Osteoblast (primary cell): ENCODE measurements at regions not wholly inside any gene's neighbourhood (a gene's known extent, or its start where the extent isn't known, plus 50 kb on each side); places are given as distances from the start of the nearest gene placed in this dataset.
A peak's percentile ranks its signal among the peaks of the same experiment; 100 is the strongest.

Experiments
- DNase-seq: peaks from one replicate; pipeline ENCODE4 v3.0.0; 2011; ENCODE audit warnings: low spot score, mixed read lengths; ENCODE audit not compliant: insufficient read length; ENCODE audit errors: missing footprints
- H2AFZ ChIP-seq: 2 replicates; pipeline ENCODE4 v1.6.0; 2011; ENCODE audit warnings: mild to moderate bottlenecking, low read length
- H3K27ac ChIP-seq: 2 replicates; pipeline ENCODE4 v1.5.1; 2011; ENCODE audit warnings: mild to moderate bottlenecking, low read depth, low read length, moderate library complexity
- H3K27me3 ChIP-seq: 2 replicates; pipeline ENCODE4 v1.6.0; 2012; ENCODE audit warnings: mild to moderate bottlenecking, control low read depth, inconsistent platforms, low read length, moderate library complexity; ENCODE audit not compliant: insufficient read depth
- H3K36me3 ChIP-seq: 2 replicates; pipeline ENCODE4 v1.5.1; 2011; ENCODE audit warnings: mild to moderate bottlenecking, low read length, control low read depth, moderate library complexity; ENCODE audit not compliant: insufficient read depth
- H3K4me1 ChIP-seq: 2 replicates; pipeline ENCODE4 v1.5.1; 2011; ENCODE audit warnings: mild to moderate bottlenecking, low read length, control low read depth, moderate library complexity; ENCODE audit not compliant: insufficient read depth
- H3K4me2 ChIP-seq: 2 replicates; pipeline ENCODE4 v1.6.0; 2011; ENCODE audit warnings: mild to moderate bottlenecking, low read length; ENCODE audit not compliant: insufficient read depth
- H3K4me3 ChIP-seq: fragments of 200-600 bp; sonication (generic); 3 replicates; pipeline ENCODE4 v1.5.1; 2012; ENCODE audit warnings: mild to moderate bottlenecking, low read length, inconsistent platforms; ENCODE audit not compliant: insufficient read depth
- H3K79me2 ChIP-seq: 2 replicates; pipeline ENCODE4 v1.6.0; 2012; ENCODE audit warnings: mild to moderate bottlenecking, low read length, control low read depth, inconsistent platforms; ENCODE audit not compliant: insufficient read depth
- H3K9me3 ChIP-seq: 2 replicates; pipeline ENCODE4 v1.5.1; 2011; ENCODE audit warnings: low read depth, low read length, control low read depth
- H4K20me1 ChIP-seq: 2 replicates; pipeline ENCODE4 v1.6.0; 2012; ENCODE audit warnings: mild to moderate bottlenecking, low read length, control low read depth; ENCODE audit not compliant: insufficient read depth
- TF ChIP-seq, protein P1 (sequence below): IDR thresholded peaks from 2 replicates; pipeline ENCODE4 v1.5.1; 2011; ENCODE audit warnings: mild to moderate bottlenecking, low read depth, low read length, moderate library complexity; ENCODE audit errors: extremely low read depth

DNA sequence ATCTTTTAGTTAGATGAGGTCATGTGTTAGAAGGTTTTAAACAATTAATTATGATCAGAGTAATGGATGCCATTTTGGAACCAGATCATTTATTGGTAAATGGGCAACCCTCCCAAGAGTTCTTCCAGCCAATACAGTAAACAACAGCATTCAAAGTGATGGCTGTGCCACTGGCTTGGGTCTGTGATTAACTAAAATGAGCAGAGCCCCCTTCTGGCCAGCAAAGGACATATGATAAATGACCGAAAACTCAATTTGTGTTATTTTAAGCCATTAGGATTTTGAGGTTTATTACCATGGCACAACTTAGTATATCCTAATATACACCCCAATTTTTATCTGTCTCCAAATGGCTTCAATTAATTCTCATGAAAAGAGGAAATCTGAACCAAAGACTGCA is 90.8 kb upstream of the NPFFR2 start:
- TF ChIP-seq, protein P1, sequence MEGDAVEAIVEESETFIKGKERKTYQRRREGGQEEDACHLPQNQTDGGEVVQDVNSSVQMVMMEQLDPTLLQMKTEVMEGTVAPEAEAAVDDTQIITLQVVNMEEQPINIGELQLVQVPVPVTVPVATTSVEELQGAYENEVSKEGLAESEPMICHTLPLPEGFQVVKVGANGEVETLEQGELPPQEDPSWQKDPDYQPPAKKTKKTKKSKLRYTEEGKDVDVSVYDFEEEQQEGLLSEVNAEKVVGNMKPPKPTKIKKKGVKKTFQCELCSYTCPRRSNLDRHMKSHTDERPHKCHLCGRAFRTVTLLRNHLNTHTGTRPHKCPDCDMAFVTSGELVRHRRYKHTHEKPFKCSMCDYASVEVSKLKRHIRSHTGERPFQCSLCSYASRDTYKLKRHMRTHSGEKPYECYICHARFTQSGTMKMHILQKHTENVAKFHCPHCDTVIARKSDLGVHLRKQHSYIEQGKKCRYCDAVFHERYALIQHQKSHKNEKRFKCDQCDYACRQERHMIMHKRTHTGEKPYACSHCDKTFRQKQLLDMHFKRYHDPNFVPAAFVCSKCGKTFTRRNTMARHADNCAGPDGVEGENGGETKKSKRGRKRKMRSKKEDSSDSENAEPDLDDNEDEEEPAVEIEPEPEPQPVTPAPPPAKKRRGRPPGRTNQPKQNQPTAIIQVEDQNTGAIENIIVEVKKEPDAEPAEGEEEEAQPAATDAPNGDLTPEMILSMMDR, result peak; percentile 34

GRCh38 chr4:71944956-71945355 is 86.8 kb upstream of the NPFFR2 start:
- Histone ChIP-seq H3K79me2 (no peaks in the 10 kb centered on the region), H3K27ac (no peak overlapping the region), H2AFZ (no peak overlapping the region), H3K4me2 (no peak overlapping the region), H3K4me1 (no peaks in the 10 kb centered on the region), H3K9me3 (no peaks in the 10 kb centered on the region), H3K36me3 (no peaks in the 10 kb centered on the region), H3K27me3 (no peaks in the 10 kb centered on the region), H4K20me1 (no peaks in the 10 kb centered on the region), H3K4me3 (no peak overlapping the region)
- no peak for DNase-seq
- TF ChIP-seq, protein P1, result no peak

More for the DNA sequence above, 90.8 kb upstream of the NPFFR2 start:
- Histone ChIP-seq H3K36me3 (no peaks in the 10 kb centered on the region), H3K9me3 (no peaks in the 10 kb centered on the region), H4K20me1 (no peaks in the 10 kb centered on the region), H3K4me3 (no peak overlapping the region), H3K79me2 (no peaks in the 10 kb centered on the region), H3K27me3 (no peaks in the 10 kb centered on the region), H2AFZ (no peak overlapping the region), H3K4me2 (no peak overlapping the region), H3K27ac (no peak overlapping the region), H3K4me1 (no peaks in the 10 kb centered on the region)
- no peak for DNase-seq

DNA sequence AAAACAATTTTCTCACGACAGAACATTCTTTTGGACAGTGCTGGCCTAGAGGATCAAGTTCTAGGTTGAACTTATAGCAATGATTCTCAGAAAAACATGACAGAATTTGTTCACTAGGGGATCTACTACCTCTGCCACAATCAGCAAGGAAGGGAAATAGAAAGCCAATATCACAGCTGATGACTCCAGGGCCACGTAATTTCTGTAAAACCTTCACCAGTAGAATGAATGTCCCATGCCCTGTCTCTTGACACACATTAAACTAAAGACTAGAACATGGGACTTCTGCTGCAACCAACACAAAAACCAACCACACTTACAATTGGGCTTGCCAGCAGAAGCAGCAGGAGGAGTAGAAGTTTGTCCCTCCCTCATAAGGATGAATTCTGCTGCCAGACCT is 86.0 kb upstream of the NPFFR2 start:
- H3K9me3 ChIP-seq, result no peaks in the 10 kb centered on the region
- no peaks in the 10 kb centered on the region for H3K79me2 ChIP-seq
- no peak overlapping the region for H3K4me3 ChIP-seq
- no peak overlapping the region for H2AFZ ChIP-seq
- no peak for DNase-seq
- no peak overlapping the region for H3K27ac ChIP-seq
- no peaks in the 10 kb centered on the region for H4K20me1 ChIP-seq
- no peaks in the 10 kb centered on the region for H3K4me1 ChIP-seq
- no peaks in the 10 kb centered on the region for H3K27me3 ChIP-seq
- H3K36me3 ChIP-seq, result no peaks in the 10 kb centered on the region
- no peak overlapping the region for H3K4me2 ChIP-seq
- TF ChIP-seq, protein P1, result no peak

DNA sequence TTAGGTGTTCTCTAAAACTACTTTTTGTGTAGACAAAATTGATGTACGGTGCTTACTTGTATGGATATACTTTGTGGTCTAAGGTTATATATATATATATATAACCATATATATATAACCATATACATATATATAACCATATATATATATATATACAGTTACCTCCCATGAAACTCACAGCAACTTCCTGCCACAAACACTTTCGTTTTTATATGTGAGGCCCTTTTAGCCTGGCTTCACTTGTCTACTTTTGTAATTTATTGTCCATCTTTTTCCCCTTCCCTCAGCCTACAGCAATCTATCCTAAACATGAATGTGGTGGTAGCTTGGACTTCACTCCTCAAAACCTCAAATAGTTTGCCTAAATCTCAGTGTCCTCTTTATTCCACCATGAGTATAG is 72.8 kb upstream of the NPFFR2 start:
- no peak for DNase-seq
- Histone ChIP-seq H4K20me1 (no peaks in the 10 kb centered on the region), H3K79me2 (no peaks in the 10 kb centered on the region), H2AFZ (no peak overlapping the region), H3K4me2 (no peak overlapping the region), H3K36me3 (no peaks in the 10 kb centered on the region), H3K9me3 (no peaks in the 10 kb centered on the region), H3K27ac (no peak overlapping the region), H3K27me3 (no peaks in the 10 kb centered on the region), H3K4me3 (no peak overlapping the region), H3K4me1 (no peaks in the 10 kb centered on the region)
- TF ChIP-seq, protein P1, result no peak
